Large intestine (tissue), 3 donors: ENCODE measurements at regions not wholly inside any gene's neighbourhood (a gene's known extent, or its start where the extent isn't known, plus 50 kb on each side); places are given as distances from the start of the nearest gene placed in this dataset.

Source experiments
- DNase-seq, 2 donors: peaks; one replicate each; pipeline versions ENCODE4 v3.0.0 to v3.0.0-alpha.2; 2013
- H3K27ac ChIP-seq: one replicate; pipeline ENCODE4 v1.5.1; 2013; ENCODE audit warnings: low read length
- H3K27me3 ChIP-seq: 2 replicates; pipeline ENCODE4 v1.6.1; 2013; ENCODE audit warnings: low read length; ENCODE audit not compliant: control insufficient read depth, insufficient read depth
- H3K36me3 ChIP-seq: 2 replicates; pipeline ENCODE4 v1.6.1; 2013; ENCODE audit warnings: low read length; ENCODE audit not compliant: control insufficient read depth, insufficient read depth
- H3K4me1 ChIP-seq: one replicate; pipeline ENCODE4 v1.6.1; 2013; ENCODE audit warnings: low read length; ENCODE audit not compliant: control insufficient read depth, insufficient read depth
- H3K4me3 ChIP-seq: one replicate; pipeline ENCODE4 v1.5.1; 2013; ENCODE audit warnings: low read length
- H3K9me3 ChIP-seq: one replicate; pipeline ENCODE4 v1.6.1; 2013; ENCODE audit warnings: mild to moderate bottlenecking, low read depth, low read length, moderate library complexity; ENCODE audit not compliant: control insufficient read depth
- WGBS: methylation state at CpG from one replicate; pipeline ENCODE4 v1.1.5; 2013; ENCODE audit warnings: low lambda C conversion rate; ENCODE audit not compliant: insufficient coverage; 5-methylcytosine and 5-hydroxymethylcytosine counted together

GRCh38 chr14:55845963-55846825 is 266.2 kb downstream of the KTN1 start:
- WGBS = no CpG with 5 or more reads among the region's 9 CpGs
- H3K27ac ChIP-seq = no peak overlapping the region
- H3K9me3 ChIP-seq = no peaks in the 10 kb centered on the region

GRCh38 chr14:55846826-55847446 is 266.9 kb downstream of the KTN1 start:
- Histone ChIP-seq H3K9me3 (no peaks in the 10 kb centered on the region), H3K27me3 (no peaks in the 10 kb centered on the region), H3K4me3 (no peak overlapping the region), H3K27ac (no peak overlapping the region), H3K4me1 (no peaks in the 10 kb centered on the region), H3K36me3 (no peaks in the 10 kb centered on the region)
- DNase-seq = no peak
- WGBS = no CpG with 5 or more reads among the region's 2 CpGs

More at GRCh38 chr14:55845963-55846825, 266.2 kb downstream of the KTN1 start:
- H3K36me3 ChIP-seq = no peaks in the 10 kb centered on the region
- H3K4me1 ChIP-seq = no peaks in the 10 kb centered on the region
- no peaks in the 10 kb centered on the region for H3K27me3 ChIP-seq
- H3K4me3 ChIP-seq = no peak overlapping the region
- DNase-seq = no peak

- DNase-seq = no peak
- WGBS = no CpG with 5 or more reads among the region's 3 CpGs
- H3K36me3 ChIP-seq = no peaks in the 10 kb centered on the region
These were observed 267.8 kb downstream of the KTN1 start for GRCh38 chr14:55847766-55848165.

GRCh38 chr14:55848964-55849363 is 269.0 kb downstream of the KTN1 start:
- H3K27ac ChIP-seq = no peak overlapping the region
- no peak for DNase-seq
- no peaks in the 10 kb centered on the region for H3K27me3 ChIP-seq
- no peak overlapping the region for H3K4me3 ChIP-seq
- no peaks in the 10 kb centered on the region for H3K36me3 ChIP-seq
- H3K4me1 ChIP-seq = no peaks in the 10 kb centered on the region
- no peaks in the 10 kb centered on the region for H3K9me3 ChIP-seq

More at GRCh38 chr14:55847766-55848165, 267.8 kb downstream of the KTN1 start:
- Histone ChIP-seq H3K27me3 (no peaks in the 10 kb centered on the region), H3K4me3 (no peak overlapping the region), H3K27ac (no peak overlapping the region), H3K9me3 (no peaks in the 10 kb centered on the region), H3K4me1 (no peaks in the 10 kb centered on the region)

GRCh38 chr14:55849833-55850232 is 268.4 kb upstream of the PELI2 start:
- H3K36me3 ChIP-seq = no peaks in the 10 kb centered on the region
- no peaks in the 10 kb centered on the region for H3K9me3 ChIP-seq
- no peak overlapping the region for H3K4me3 ChIP-seq
- H3K27me3 ChIP-seq = no peaks in the 10 kb centered on the region
- no peak overlapping the region for H3K27ac ChIP-seq
- DNase-seq = no peak
- H3K4me1 ChIP-seq = no peaks in the 10 kb centered on the region
- WGBS = 100% methylated on average over 1 of the region's 2 CpGs

- WGBS = no CpG with 5 or more reads among the region's 4 CpGs
- Histone ChIP-seq H3K36me3 (no peaks in the 10 kb centered on the region), H3K27ac (no peak overlapping the region), H3K9me3 (no peaks in the 10 kb centered on the region), H3K27me3 (no peaks in the 10 kb centered on the region), H3K4me1 (no peaks in the 10 kb centered on the region), H3K4me3 (no peak overlapping the region)
- no peak for DNase-seq
These were observed 267.4 kb upstream of the PELI2 start for GRCh38 chr14:55850825-55851241.

- Histone ChIP-seq H3K27me3 (no peaks in the 10 kb centered on the region), H3K4me3 (no peak overlapping the region), H3K36me3 (no peaks in the 10 kb centered on the region), H3K27ac (no peak overlapping the region), H3K4me1 (no peaks in the 10 kb centered on the region), H3K9me3 (no peaks in the 10 kb centered on the region)
- no CpG with 5 or more reads among the region's 2 CpGs for WGBS
- no peak for DNase-seq
These were observed 266.9 kb upstream of the PELI2 start for GRCh38 chr14:55851301-55851700.

- Histone ChIP-seq H3K9me3 (no peaks in the 10 kb centered on the region), H3K36me3 (no peaks in the 10 kb centered on the region), H3K27me3 (no peaks in the 10 kb centered on the region), H3K27ac (no peak overlapping the region), H3K4me1 (no peaks in the 10 kb centered on the region), H3K4me3 (no peak overlapping the region)
- no peak for DNase-seq
- WGBS = no CpG with 5 or more reads among the region's 2 CpGs
These were observed 266.2 kb upstream of the PELI2 start for GRCh38 chr14:55851961-55852360.

GRCh38 chr14:55855751-55856150 is 262.5 kb upstream of the PELI2 start:
- Histone ChIP-seq H3K27me3 (no peaks in the 10 kb centered on the region), H3K4me3 (no peak overlapping the region), H3K9me3 (no peaks in the 10 kb centered on the region), H3K4me1 (no peaks in the 10 kb centered on the region), H3K27ac (no peak overlapping the region), H3K36me3 (no peaks in the 10 kb centered on the region)
- DNase-seq = no peak
- WGBS = 83% methylated on average over 1 of the region's 2 CpGs

GRCh38 chr14:55858604-55859003 is 259.6 kb upstream of the PELI2 start:
- WGBS = 100% methylated on average over 2 of the region's 2 CpGs
- peaks cover 5% of the 10 kb centered on the region for H3K9me3 ChIP-seq
- H3K27me3 ChIP-seq = no peaks in the 10 kb centered on the region
- H3K36me3 ChIP-seq = no peaks in the 10 kb centered on the region
- DNase-seq = no peak
- H3K27ac ChIP-seq = no peak overlapping the region
- H3K4me3 ChIP-seq = no peak overlapping the region
- H3K4me1 ChIP-seq = no peaks in the 10 kb centered on the region
